ENCODE measurements at regions not wholly inside any gene's neighbourhood (a gene's known extent, or its start where the extent isn't known, plus 50 kb on each side); places are given as distances from the start of the nearest gene placed in this dataset.

GRCh38 chr3:104687362-104687761, 679.3 kb upstream of the ALCAM start:
- no peaks in the 10 kb centered on the region for H3K27me3 Mint-ChIP-seq
- H3K9me3 Mint-ChIP-seq = peaks cover 12% of the 10 kb centered on the region
- H3K36me3 Mint-ChIP-seq (ENCODE audit: low read depth) = no peaks in the 10 kb centered on the region
- H3K27ac Mint-ChIP-seq = no peak overlapping the region
- H3K4me3 Mint-ChIP-seq = no peak overlapping the region
- intact Hi-C loops (cut with micrococcal nuclease) = no loop called here
- no peaks in the 10 kb centered on the region for H3K4me1 Mint-ChIP-seq (ENCODE audit: low read depth)

- Mint-ChIP-seq H3K4me3 (no peak overlapping the region), H3K36me3 (ENCODE audit: low read depth) (no peaks in the 10 kb centered on the region), H3K27ac (no peak overlapping the region), H3K27me3 (no peaks in the 10 kb centered on the region), H3K4me1 (ENCODE audit: low read depth) (no peaks in the 10 kb centered on the region), H3K9me3 (peaks cover 44% of the 10 kb centered on the region)
- intact Hi-C loops (cut with micrococcal nuclease) = no loop called here
Measured at GRCh38 chr3:104696470-104696869, 670.2 kb upstream of the ALCAM start.

GRCh38 chr3:104711406-104711805, 655.3 kb upstream of the ALCAM start:
- H3K27me3 Mint-ChIP-seq = no peaks in the 10 kb centered on the region
- no peak overlapping the region for H3K27ac Mint-ChIP-seq
- no peaks in the 10 kb centered on the region for H3K9me3 Mint-ChIP-seq
- H3K36me3 Mint-ChIP-seq (ENCODE audit: low read depth) = no peaks in the 10 kb centered on the region
- no peaks in the 10 kb centered on the region for H3K4me1 Mint-ChIP-seq (ENCODE audit: low read depth)
- intact Hi-C loops (cut with micrococcal nuclease) = no loop called here
- H3K4me3 Mint-ChIP-seq = no peak overlapping the region

GRCh38 chr3:104715972-104716371, 650.7 kb upstream of the ALCAM start:
- intact Hi-C loops (cut with micrococcal nuclease) = no loop called here
- H3K36me3 Mint-ChIP-seq (ENCODE audit: low read depth) = no peaks in the 10 kb centered on the region
- H3K27me3 Mint-ChIP-seq = no peaks in the 10 kb centered on the region
- no peak overlapping the region for H3K4me3 Mint-ChIP-seq
- peaks cover 10% of the 10 kb centered on the region for H3K9me3 Mint-ChIP-seq
- H3K27ac Mint-ChIP-seq = no peak overlapping the region
- no peaks in the 10 kb centered on the region for H3K4me1 Mint-ChIP-seq (ENCODE audit: low read depth)

GRCh38 chr3:104717828-104718196, 648.9 kb upstream of the ALCAM start:
- H3K4me1 Mint-ChIP-seq (ENCODE audit: low read depth) = no peaks in the 10 kb centered on the region
- intact Hi-C loops (cut with micrococcal nuclease) = no loop called here
- no peak overlapping the region for H3K27ac Mint-ChIP-seq
- no peak overlapping the region for H3K4me3 Mint-ChIP-seq
- H3K9me3 Mint-ChIP-seq = peaks cover 10% of the 10 kb centered on the region
- H3K27me3 Mint-ChIP-seq = no peaks in the 10 kb centered on the region
- H3K36me3 Mint-ChIP-seq (ENCODE audit: low read depth) = no peaks in the 10 kb centered on the region

GRCh38 chr3:104723000-104723399, 643.7 kb upstream of the ALCAM start:
- H3K4me3 Mint-ChIP-seq = no peak overlapping the region
- H3K27ac Mint-ChIP-seq = no peak overlapping the region
- intact Hi-C loops (cut with micrococcal nuclease) = no loop called here
- H3K9me3 Mint-ChIP-seq = no peaks in the 10 kb centered on the region
- no peaks in the 10 kb centered on the region for H3K27me3 Mint-ChIP-seq
- no peaks in the 10 kb centered on the region for H3K36me3 Mint-ChIP-seq (ENCODE audit: low read depth)
- H3K4me1 Mint-ChIP-seq (ENCODE audit: low read depth) = no peaks in the 10 kb centered on the region

GRCh38 chr3:104731074-104731473, 635.6 kb upstream of the ALCAM start:
- Mint-ChIP-seq H3K9me3 (no peaks in the 10 kb centered on the region), H3K4me1 (ENCODE audit: low read depth) (no peaks in the 10 kb centered on the region), H3K27me3 (no peaks in the 10 kb centered on the region), H3K27ac (no peak overlapping the region), H3K36me3 (ENCODE audit: low read depth) (no peaks in the 10 kb centered on the region), H3K4me3 (no peak overlapping the region)
- intact Hi-C loops (cut with micrococcal nuclease) = no loop called here

- Mint-ChIP-seq H3K27ac (no peak overlapping the region), H3K36me3 (ENCODE audit: low read depth) (no peaks in the 10 kb centered on the region), H3K4me1 (ENCODE audit: low read depth) (no peaks in the 10 kb centered on the region), H3K9me3 (no peaks in the 10 kb centered on the region), H3K27me3 (no peaks in the 10 kb centered on the region), H3K4me3 (no peak overlapping the region)
- intact Hi-C loops (cut with micrococcal nuclease) = no loop called here
Measured at GRCh38 chr3:104734627-104735026, 632.1 kb upstream of the ALCAM start.

- Mint-ChIP-seq H3K4me3 (no peak overlapping the region), H3K9me3 (no peaks in the 10 kb centered on the region), H3K27ac (no peak overlapping the region), H3K27me3 (no peaks in the 10 kb centered on the region), H3K4me1 (ENCODE audit: low read depth) (no peaks in the 10 kb centered on the region), H3K36me3 (ENCODE audit: low read depth) (no peaks in the 10 kb centered on the region)
- intact Hi-C loops (cut with micrococcal nuclease) = no loop called here
Measured at GRCh38 chr3:104735691-104736090, 631.0 kb upstream of the ALCAM start.

- Mint-ChIP-seq H3K27me3 (no peaks in the 10 kb centered on the region), H3K9me3 (no peaks in the 10 kb centered on the region), H3K4me3 (no peak overlapping the region), H3K4me1 (ENCODE audit: low read depth) (no peaks in the 10 kb centered on the region), H3K27ac (no peak overlapping the region), H3K36me3 (ENCODE audit: low read depth) (no peaks in the 10 kb centered on the region)
- intact Hi-C loops (cut with micrococcal nuclease) = no loop called here
Measured at GRCh38 chr3:104738271-104738670, 628.4 kb upstream of the ALCAM start.

- no peak overlapping the region for H3K27ac Mint-ChIP-seq
- H3K27me3 Mint-ChIP-seq = no peaks in the 10 kb centered on the region
- H3K4me1 Mint-ChIP-seq (ENCODE audit: low read depth) = no peaks in the 10 kb centered on the region
- H3K4me3 Mint-ChIP-seq = no peak overlapping the region
- intact Hi-C loops (cut with micrococcal nuclease) = no loop called here
- no peaks in the 10 kb centered on the region for H3K9me3 Mint-ChIP-seq
- no peaks in the 10 kb centered on the region for H3K36me3 Mint-ChIP-seq (ENCODE audit: low read depth)
Measured at GRCh38 chr3:104740874-104741379, 625.8 kb upstream of the ALCAM start.

- intact Hi-C loops (cut with micrococcal nuclease) = no loop called here
- Mint-ChIP-seq H3K36me3 (ENCODE audit: low read depth) (no peaks in the 10 kb centered on the region), H3K4me1 (ENCODE audit: low read depth) (no peaks in the 10 kb centered on the region), H3K27ac (no peak overlapping the region), H3K9me3 (no peaks in the 10 kb centered on the region), H3K27me3 (no peaks in the 10 kb centered on the region), H3K4me3 (no peak overlapping the region)
Measured at GRCh38 chr3:104742044-104742443, 624.7 kb upstream of the ALCAM start.

GRCh38 chr3:104745313-104745712, 621.4 kb upstream of the ALCAM start:
- H3K4me3 Mint-ChIP-seq = no peak overlapping the region
- no peaks in the 10 kb centered on the region for H3K4me1 Mint-ChIP-seq (ENCODE audit: low read depth)
- no peaks in the 10 kb centered on the region for H3K27me3 Mint-ChIP-seq
- H3K27ac Mint-ChIP-seq = no peak overlapping the region
- peaks cover 3% of the 10 kb centered on the region for H3K9me3 Mint-ChIP-seq
- intact Hi-C loops (cut with micrococcal nuclease) = no loop called here
- H3K36me3 Mint-ChIP-seq (ENCODE audit: low read depth) = no peaks in the 10 kb centered on the region

GRCh38 chr3:104746056-104746455, 620.7 kb upstream of the ALCAM start:
- H3K9me3 Mint-ChIP-seq = peaks cover 8% of the 10 kb centered on the region
- intact Hi-C loops (cut with micrococcal nuclease) = no loop called here
- H3K36me3 Mint-ChIP-seq (ENCODE audit: low read depth) = no peaks in the 10 kb centered on the region
- H3K27me3 Mint-ChIP-seq = no peaks in the 10 kb centered on the region
- H3K4me3 Mint-ChIP-seq = no peak overlapping the region
- no peaks in the 10 kb centered on the region for H3K4me1 Mint-ChIP-seq (ENCODE audit: low read depth)
- H3K27ac Mint-ChIP-seq = no peak overlapping the region

- Mint-ChIP-seq H3K36me3 (ENCODE audit: low read depth) (no peaks in the 10 kb centered on the region), H3K4me3 (no peak overlapping the region), H3K27ac (no peak overlapping the region), H3K4me1 (ENCODE audit: low read depth) (no peaks in the 10 kb centered on the region), H3K27me3 (no peaks in the 10 kb centered on the region), H3K9me3 (peaks cover 18% of the 10 kb centered on the region)
- intact Hi-C loops (cut with micrococcal nuclease) = no loop called here
Measured at GRCh38 chr3:104750581-104750980, 616.1 kb upstream of the ALCAM start.

Measured in dendritic cell treated with granulocyte-macrophage colony-stimulating factor and Interleukin-4, amounts not matched to agents 40 ng/mL and 50 ng/mL, for 4 days (primary cell).